ENCODE measurements at regions not wholly inside any gene's neighbourhood (a gene's known extent, or its start where the extent isn't known, plus 50 kb on each side); places are given as distances from the start of the nearest gene placed in this dataset.

GRCh38 chr14:98334186-98334585 is 937.8 kb downstream of the BCL11B start:
- H3K4me1 Mint-ChIP-seq: peaks cover 10% of the 10 kb centered on the region
- DNase-seq (ENCODE audit: low spot score): no peak
- POLR2A ChIA-PET: no interaction called here

GRCh38 chr14:98341211-98341610 is 930.8 kb downstream of the BCL11B start:
- DNase-seq (ENCODE audit: low spot score): no peak
- POLR2A ChIA-PET: no interaction called here
- no peak for ATAC-seq
- Mint-ChIP-seq H3K4me3 (no peak overlapping the region), H3K9me3 (peaks cover 18% of the 10 kb centered on the region), H3K27me3 (ENCODE audit: low read depth) (no peaks in the 10 kb centered on the region; the same call in none of the 2 replicates), H3K27ac (no peak overlapping the region), H3K4me1 (no peaks in the 10 kb centered on the region), H3K36me3 (no peaks in the 10 kb centered on the region)
- CTCF ChIA-PET: no interaction called here
- TF ChIP-seq ZNF263 (CRISPR knock-in tag; IDR thresholded peaks at IDR 0.05; ENCODE audit: low read depth) (no peak), NR2C2 (CRISPR knock-in tag; IDR thresholded peaks at IDR 0.05) (no peak), ERG (CRISPR knock-in tag; IDR thresholded peaks at IDR 0.05) (no peak), KAT7 (CRISPR knock-in tag; IDR thresholded peaks at IDR 0.05; ENCODE audit: borderline replicate concordance) (no peak)

More at GRCh38 chr14:98334186-98334585, 937.8 kb downstream of the BCL11B start:
- TF ChIP-seq GRHL2 (CRISPR knock-in tag; IDR thresholded peaks at IDR 0.05; ENCODE audit: insufficient replicate concordance, severe bottlenecking): no peak
- no peak for TF ChIP-seq ZNF317 (CRISPR knock-in tag; IDR thresholded peaks at IDR 0.05; ENCODE audit: borderline replicate concordance, low read depth)
- TF ChIP-seq TP53 (CRISPR knock-in tag; IDR thresholded peaks at IDR 0.05): no peak
- TF ChIP-seq ZSCAN18 (CRISPR knock-in tag; IDR thresholded peaks at IDR 0.05): no peak
- TF ChIP-seq GABPB1 (CRISPR knock-in tag; IDR thresholded peaks at IDR 0.05): no peak
- no peak for TF ChIP-seq ZNF263 (CRISPR knock-in tag; IDR thresholded peaks at IDR 0.05; ENCODE audit: low read depth)
- TF ChIP-seq EMX1 (CRISPR knock-in tag; IDR thresholded peaks at IDR 0.05): no peak
- no peak for TF ChIP-seq FOXP1 (CRISPR knock-in tag; IDR thresholded peaks at IDR 0.05; ENCODE audit: borderline replicate concordance)
- TF ChIP-seq ARID4B (CRISPR knock-in tag; IDR thresholded peaks at IDR 0.05; ENCODE audit: borderline replicate concordance): no peak
- TF ChIP-seq NFATC4 (CRISPR knock-in tag; IDR thresholded peaks at IDR 0.05): no peak
- no peak for TF ChIP-seq PRRX2 (CRISPR knock-in tag; IDR thresholded peaks at IDR 0.05)
- no peak for TF ChIP-seq CREB1 (CRISPR knock-in tag; IDR thresholded peaks at IDR 0.05)
- no peak for TF ChIP-seq RELA (CRISPR knock-in tag; IDR thresholded peaks at IDR 0.05; ENCODE audit: borderline replicate concordance)
- TF ChIP-seq ETV6 (CRISPR knock-in tag; IDR thresholded peaks at IDR 0.05): no peak
- TF ChIP-seq GTF2I (CRISPR knock-in tag; conservative IDR thresholded peaks at IDR 0.05): no peak
- TF ChIP-seq CBFB (CRISPR knock-in tag; IDR thresholded peaks at IDR 0.05; ENCODE audit: low read depth): no peak
- TF ChIP-seq FOXP4 (CRISPR knock-in tag; IDR thresholded peaks at IDR 0.05): no peak
- H3K27ac Mint-ChIP-seq: no peak overlapping the region
- ATAC-seq: no peak
- CTCF ChIA-PET: no interaction called here
- H3K27me3 Mint-ChIP-seq (ENCODE audit: low read depth): no peaks in the 10 kb centered on the region; the same call in 1 of the 2 replicates
- peaks cover 4% of the 10 kb centered on the region; the same call in 1 of the 2 replicates for H3K36me3 Mint-ChIP-seq
- H3K4me3 Mint-ChIP-seq: no peak overlapping the region
- peaks cover 24% of the 10 kb centered on the region for H3K9me3 Mint-ChIP-seq

Data from WTC11 (cell line).